HG03342 (cell line): ENCODE measurements at regions not wholly inside any gene's neighbourhood (a gene's known extent, or its start where the extent isn't known, plus 50 kb on each side); places are given as distances from the start of the nearest gene placed in this dataset.

Experiments used
- ATAC-seq: cut with Tn5 transposase; IDR thresholded peaks from one replicate; pipeline ENCODE4 v1.9.1; 2021; ENCODE audit warnings: mild to moderate bottlenecking, moderate library complexity; ENCODE audit not compliant: unreplicated experiment

GRCh38 chr4:89556601-89557305 lies 249.2 kb upstream of the GPRIN3 start:
- ATAC-seq, result no peak

GRCh38 chr4:89551191-89551590 lies 243.6 kb upstream of the GPRIN3 start:
- no peak for ATAC-seq

GRCh38 chr4:89549907-89550306 lies 242.3 kb upstream of the GPRIN3 start:
- ATAC-seq, result no peak

GRCh38 chr4:89545315-89545714 lies 237.7 kb upstream of the GPRIN3 start:
- no peak for ATAC-seq

- no peak for ATAC-seq
These were observed 234.4 kb upstream of the GPRIN3 start for GRCh38 chr4:89541998-89542397.

GRCh38 chr4:89539797-89540711 lies 232.5 kb upstream of the GPRIN3 start:
- ATAC-seq, result no peak

GRCh38 chr4:89539374-89539773 lies 231.8 kb upstream of the GPRIN3 start:
- no peak for ATAC-seq

GRCh38 chr4:89538886-89539285 lies 231.3 kb upstream of the GPRIN3 start:
- no peak for ATAC-seq

GRCh38 chr4:89538171-89538570 lies 230.6 kb upstream of the GPRIN3 start:
- ATAC-seq, result no peak

GRCh38 chr4:89537281-89537680 lies 229.7 kb upstream of the GPRIN3 start:
- ATAC-seq, result no peak

- ATAC-seq, result no peak
These were observed 227.7 kb upstream of the GPRIN3 start for GRCh38 chr4:89535251-89535650.

- ATAC-seq, result no peak
These were observed 226.8 kb upstream of the GPRIN3 start for GRCh38 chr4:89534356-89534755.

- ATAC-seq, result no peak
These were observed 224.5 kb upstream of the GPRIN3 start for GRCh38 chr4:89531932-89532640.

GRCh38 chr4:89528526-89529133 lies 221.0 kb upstream of the GPRIN3 start:
- no peak for ATAC-seq

- no peak for ATAC-seq
These were observed 214.2 kb upstream of the GPRIN3 start for GRCh38 chr4:89521826-89522225.

GRCh38 chr4:89519771-89520320 lies 212.2 kb upstream of the GPRIN3 start:
- no peak for ATAC-seq

GRCh38 chr4:89518259-89518658 lies 210.7 kb upstream of the GPRIN3 start:
- ATAC-seq, result no peak

GRCh38 chr4:89514811-89515210 lies 207.2 kb upstream of the GPRIN3 start:
- ATAC-seq, result no peak

- ATAC-seq, result no peak
These were observed 204.2 kb upstream of the GPRIN3 start for GRCh38 chr4:89511776-89512175.

- peak; percentile 99 for ATAC-seq
These were observed 202.2 kb upstream of the GPRIN3 start for GRCh38 chr4:89509708-89510281.
